ENCODE measurements at regions not wholly inside any gene's neighbourhood (a gene's known extent, or its start where the extent isn't known, plus 50 kb on each side); places are given as distances from the start of the nearest gene placed in this dataset.

- Histone ChIP-seq H3K27ac (no peak overlapping the region), H3K36me3 (no peaks in the 10 kb centered on the region), H3K4me3 (ENCODE audit: low read depth, low read length) (no peak overlapping the region), H3K27me3 (ENCODE audit: insufficient read depth, low read depth, severe bottlenecking) (no peaks in the 10 kb centered on the region), H3K9me3 (ENCODE audit: severe bottlenecking) (no peaks in the 10 kb centered on the region)
- no peak for DNase-seq
- TF ChIP-seq, protein P1, sequence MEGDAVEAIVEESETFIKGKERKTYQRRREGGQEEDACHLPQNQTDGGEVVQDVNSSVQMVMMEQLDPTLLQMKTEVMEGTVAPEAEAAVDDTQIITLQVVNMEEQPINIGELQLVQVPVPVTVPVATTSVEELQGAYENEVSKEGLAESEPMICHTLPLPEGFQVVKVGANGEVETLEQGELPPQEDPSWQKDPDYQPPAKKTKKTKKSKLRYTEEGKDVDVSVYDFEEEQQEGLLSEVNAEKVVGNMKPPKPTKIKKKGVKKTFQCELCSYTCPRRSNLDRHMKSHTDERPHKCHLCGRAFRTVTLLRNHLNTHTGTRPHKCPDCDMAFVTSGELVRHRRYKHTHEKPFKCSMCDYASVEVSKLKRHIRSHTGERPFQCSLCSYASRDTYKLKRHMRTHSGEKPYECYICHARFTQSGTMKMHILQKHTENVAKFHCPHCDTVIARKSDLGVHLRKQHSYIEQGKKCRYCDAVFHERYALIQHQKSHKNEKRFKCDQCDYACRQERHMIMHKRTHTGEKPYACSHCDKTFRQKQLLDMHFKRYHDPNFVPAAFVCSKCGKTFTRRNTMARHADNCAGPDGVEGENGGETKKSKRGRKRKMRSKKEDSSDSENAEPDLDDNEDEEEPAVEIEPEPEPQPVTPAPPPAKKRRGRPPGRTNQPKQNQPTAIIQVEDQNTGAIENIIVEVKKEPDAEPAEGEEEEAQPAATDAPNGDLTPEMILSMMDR (IDR thresholded peaks at IDR 0.05; ENCODE audit: low read depth, low read length) = no peak
Observed at GRCh38 chr15:45743426-45744235, 108.8 kb downstream of the SQOR start.

DNA sequence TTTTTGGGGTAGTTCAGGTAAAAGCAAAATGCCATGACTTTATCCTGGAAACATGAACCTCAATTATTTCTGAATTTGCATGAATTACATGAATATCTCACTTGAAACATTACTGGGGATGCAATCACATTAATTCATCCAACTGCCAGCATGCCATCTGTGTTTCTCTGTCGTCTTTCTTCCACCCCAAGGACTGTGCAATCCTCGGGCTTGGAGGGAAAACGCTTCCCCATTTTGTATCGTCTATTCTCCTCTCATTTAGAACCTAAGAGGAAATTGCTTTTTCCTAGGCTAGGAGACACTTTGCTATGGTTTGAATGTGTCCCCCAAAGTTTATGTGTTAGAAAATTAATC, 109.4 kb downstream of the SQOR start:
- Histone ChIP-seq H3K4me3 (ENCODE audit: low read depth, low read length) (no peak overlapping the region), H3K36me3 (no peaks in the 10 kb centered on the region), H3K27ac (no peak overlapping the region), H3K9me3 (ENCODE audit: severe bottlenecking) (no peaks in the 10 kb centered on the region), H3K27me3 (ENCODE audit: insufficient read depth, low read depth, severe bottlenecking) (no peaks in the 10 kb centered on the region)
- DNase-seq = no peak
- TF ChIP-seq, protein P1 (IDR thresholded peaks at IDR 0.05; ENCODE audit: low read depth, low read length) = no peak

GRCh38 chr15:45747426-45747825, 112.6 kb downstream of the SQOR start:
- Histone ChIP-seq H3K27me3 (ENCODE audit: insufficient read depth, low read depth, severe bottlenecking) (no peaks in the 10 kb centered on the region), H3K27ac (no peak overlapping the region), H3K9me3 (ENCODE audit: severe bottlenecking) (no peaks in the 10 kb centered on the region), H3K36me3 (no peaks in the 10 kb centered on the region), H3K4me3 (ENCODE audit: low read depth, low read length) (no peak overlapping the region)
- DNase-seq = no peak
- TF ChIP-seq, protein P1 (IDR thresholded peaks at IDR 0.05; ENCODE audit: low read depth, low read length) = no peak

- TF ChIP-seq, protein P1 (IDR thresholded peaks at IDR 0.05; ENCODE audit: low read depth, low read length) = no peak
- no peaks in the 10 kb centered on the region for H3K9me3 ChIP-seq (ENCODE audit: severe bottlenecking)
- no peak for DNase-seq
Observed at GRCh38 chr15:45751629-45752028, 116.8 kb downstream of the SQOR start.

GRCh38 chr15:45759936-45760335, 125.1 kb downstream of the SQOR start:
- no peaks in the 10 kb centered on the region for H3K9me3 ChIP-seq (ENCODE audit: severe bottlenecking)
- peak; percentile 72 for DNase-seq
- peak overlapping the region; percentile 24; the same call in 1 of the 2 replicates for H3K27ac ChIP-seq
- H3K36me3 ChIP-seq = no peaks in the 10 kb centered on the region
- no peak overlapping the region for H3K4me3 ChIP-seq (ENCODE audit: low read depth, low read length)
- TF ChIP-seq, protein P1 (IDR thresholded peaks at IDR 0.05; ENCODE audit: low read depth, low read length) = no peak
- H3K27me3 ChIP-seq (ENCODE audit: insufficient read depth, low read depth, severe bottlenecking) = no peaks in the 10 kb centered on the region

More at GRCh38 chr15:45751629-45752028, 116.8 kb downstream of the SQOR start:
- Histone ChIP-seq H3K36me3 (no peaks in the 10 kb centered on the region), H3K27me3 (ENCODE audit: insufficient read depth, low read depth, severe bottlenecking) (no peaks in the 10 kb centered on the region), H3K27ac (no peak overlapping the region), H3K4me3 (ENCODE audit: low read depth, low read length) (no peak overlapping the region)

GRCh38 chr15:45762726-45763125, 127.9 kb downstream of the SQOR start:
- Histone ChIP-seq H3K36me3 (no peaks in the 10 kb centered on the region), H3K4me3 (ENCODE audit: low read depth, low read length) (no peak overlapping the region), H3K27me3 (ENCODE audit: insufficient read depth, low read depth, severe bottlenecking) (no peaks in the 10 kb centered on the region), H3K9me3 (ENCODE audit: severe bottlenecking) (no peaks in the 10 kb centered on the region), H3K27ac (no peak overlapping the region)
- DNase-seq = no peak
- TF ChIP-seq, protein P1 (IDR thresholded peaks at IDR 0.05; ENCODE audit: low read depth, low read length) = no peak

All from WERI-Rb-1 (cell line).